SU-DHL-6 (cell line): ENCODE measurements at regions not wholly inside any gene's neighbourhood (a gene's known extent, or its start where the extent isn't known, plus 50 kb on each side); places are given as distances from the start of the nearest gene placed in this dataset.

Experiments used
- H2AFZ ChIP-seq: fragments of 200-600 bp; sonication (generic); 2 replicates; pipeline ENCODE4 v1.6.1; 2014; ENCODE audit warnings: low read depth, mild to moderate bottlenecking, moderate library complexity, mixed read lengths, antibody characterized with exemption, low read length; ENCODE audit not compliant: severe bottlenecking
- H3F3A ChIP-seq: fragments of 200-600 bp; shearing (Covaris generic); 2 replicates; pipeline ENCODE4 v1.6.0; 2016; ENCODE audit warnings: antibody characterized with exemption, mild to moderate bottlenecking; ENCODE audit not compliant: insufficient read depth
- H3K27ac ChIP-seq: fragments of 200-600 bp; sonication (generic); 2 replicates; pipeline ENCODE4 v1.5.1; 2016; ENCODE audit warnings: low read depth, mild to moderate bottlenecking, low read length, moderate library complexity, mixed read lengths
- H3K27me3 ChIP-seq: fragments of 200-600 bp; sonication (generic), shearing (Covaris generic); 2 replicates; pipeline ENCODE4 v1.6.0; 2014; ENCODE audit warnings: mild to moderate bottlenecking, low read length
- H3K36me3 ChIP-seq: fragments of 200-600 bp; sonication (generic); 2 replicates; pipeline ENCODE4 v1.6.1; 2014; ENCODE audit warnings: mild to moderate bottlenecking, low read length, mixed read lengths
- H3K4me2 ChIP-seq: fragments of 300-600, 200-600 bp; shearing (Covaris generic), sonication (generic); 2 replicates; pipeline ENCODE4 v1.6.0; 2014; ENCODE audit warnings: low read length, low read depth, mild to moderate bottlenecking; ENCODE audit not compliant: poor library complexity, severe bottlenecking
- H3K4me3 ChIP-seq: fragments of 200-600 bp; sonication (generic); 2 replicates; pipeline ENCODE4 v1.5.1; 2014; ENCODE audit warnings: antibody characterized with exemption, low read length, mild to moderate bottlenecking, mixed read lengths; ENCODE audit not compliant: insufficient read depth, poor library complexity, severe bottlenecking
- H3K79me2 ChIP-seq: fragments of 200-600 bp; sonication (generic); 2 replicates; pipeline ENCODE4 v1.6.1; 2014; ENCODE audit warnings: mild to moderate bottlenecking, low read length, moderate library complexity; ENCODE audit not compliant: insufficient read depth
- H3K9ac ChIP-seq: fragments of 200-600 bp; sonication (generic); 2 replicates; pipeline ENCODE4 v1.7.0; 2014; ENCODE audit warnings: mild to moderate bottlenecking, low read length
- H3K9me2 ChIP-seq: fragments of 200-600 bp; sonication (generic); replicated peaks from 2 replicates; pipeline ENCODE4 v1.6.1; 2014; ENCODE audit warnings: low read length; ENCODE audit not compliant: insufficient read depth
- H3K9me3 ChIP-seq: fragments of 200-600 bp; sonication (generic); 2 replicates; pipeline ENCODE4 v1.6.1; 2014; ENCODE audit warnings: low read length, mixed read lengths; ENCODE audit not compliant: insufficient read depth
- H4K20me1 ChIP-seq: fragments of 200-600 bp; sonication (generic); 2 replicates; pipeline ENCODE4 v1.6.1; 2014; ENCODE audit warnings: low read depth, mild to moderate bottlenecking, antibody characterized with exemption, low read length, moderate library complexity, mixed read lengths
- CTCF ChIP-seq: fragments of 200-600 bp; sonication (generic); IDR thresholded peaks from one replicate; pipeline ENCODE4 v1.5.1; 2017; ENCODE audit warnings: antibody characterized with exemption, mild to moderate bottlenecking, low read length, moderate library complexity; ENCODE audit not compliant: insufficient read depth, poor library complexity, severe bottlenecking
- EZH2phosphoT487 ChIP-seq: fragments of 200-600 bp; sonication (generic), shearing (Covaris generic); conservative IDR thresholded peaks from 2 replicates; pipeline ENCODE4 v1.6.1; 2018; ENCODE audit warnings: mild to moderate bottlenecking, antibody characterized with exemption, low read length, moderate library complexity, mixed read lengths

- H2AFZ ChIP-seq, result no peak overlapping the region
- H3K9me2 ChIP-seq, result no peaks in the 10 kb centered on the region
- no peaks in the 10 kb centered on the region for H3K36me3 ChIP-seq
- H3K4me3 ChIP-seq, result no peak overlapping the region
- TF ChIP-seq CTCF (no peak), EZH2phosphoT487 (no peak)
- no peak overlapping the region for H3K9ac ChIP-seq
- no peaks in the 10 kb centered on the region for H3K9me3 ChIP-seq
- no peaks in the 10 kb centered on the region for H3K79me2 ChIP-seq
- H3K4me2 ChIP-seq, result no peak overlapping the region
- no peaks in the 10 kb centered on the region for H3K27me3 ChIP-seq
- no peaks in the 10 kb centered on the region for H4K20me1 ChIP-seq
- H3K27ac ChIP-seq, result no peak overlapping the region
- no peaks in the 10 kb centered on the region for H3F3A ChIP-seq
Measured at GRCh38 chr10:78404296-78404695, 370.6 kb downstream of the RPS24 start.

- H3K4me3 ChIP-seq, result no peak overlapping the region
- H3K79me2 ChIP-seq, result no peaks in the 10 kb centered on the region
- no peaks in the 10 kb centered on the region for H3K9me3 ChIP-seq
- H3K27me3 ChIP-seq, result no peaks in the 10 kb centered on the region
- no peak overlapping the region for H2AFZ ChIP-seq
- no peaks in the 10 kb centered on the region for H3K36me3 ChIP-seq
- H3K9ac ChIP-seq, result no peak overlapping the region
- no peak for TF ChIP-seq CTCF
- no peak for TF ChIP-seq EZH2phosphoT487
- H4K20me1 ChIP-seq, result no peaks in the 10 kb centered on the region
- no peak overlapping the region for H3K27ac ChIP-seq
- no peak overlapping the region for H3K4me2 ChIP-seq
- H3K9me2 ChIP-seq, result no peaks in the 10 kb centered on the region
- no peaks in the 10 kb centered on the region for H3F3A ChIP-seq
Measured at GRCh38 chr10:78405231-78405630, 371.6 kb downstream of the RPS24 start.

GRCh38 chr10:78405736-78406135 is 372.1 kb downstream of the RPS24 start:
- Histone ChIP-seq H3K27ac (no peak overlapping the region), H3K27me3 (no peaks in the 10 kb centered on the region), H3F3A (no peaks in the 10 kb centered on the region), H3K9me3 (no peaks in the 10 kb centered on the region), H3K4me3 (no peak overlapping the region), H3K36me3 (no peaks in the 10 kb centered on the region), H3K9ac (no peak overlapping the region), H3K79me2 (no peaks in the 10 kb centered on the region), H3K9me2 (no peaks in the 10 kb centered on the region), H4K20me1 (no peaks in the 10 kb centered on the region), H3K4me2 (no peak overlapping the region), H2AFZ (no peak overlapping the region)
- TF ChIP-seq EZH2phosphoT487 (no peak), CTCF (no peak)

GRCh38 chr10:78406648-78407008 is 373.0 kb downstream of the RPS24 start:
- Histone ChIP-seq H3K36me3 (no peaks in the 10 kb centered on the region), H3K9ac (no peak overlapping the region), H3K27me3 (no peaks in the 10 kb centered on the region), H2AFZ (no peak overlapping the region), H3K9me2 (no peaks in the 10 kb centered on the region), H3F3A (no peaks in the 10 kb centered on the region), H3K4me2 (no peak overlapping the region), H4K20me1 (no peaks in the 10 kb centered on the region), H3K79me2 (no peaks in the 10 kb centered on the region), H3K27ac (no peak overlapping the region), H3K4me3 (no peak overlapping the region), H3K9me3 (no peaks in the 10 kb centered on the region)
- TF ChIP-seq CTCF (no peak), EZH2phosphoT487 (no peak)
